Fibroblast of pulmonary artery (primary cell): ENCODE measurements at regions not wholly inside any gene's neighbourhood (a gene's known extent, or its start where the extent isn't known, plus 50 kb on each side); places are given as distances from the start of the nearest gene placed in this dataset.
"Not testable (repeated sequence)": the region's sequence is repeated elsewhere in the genome, so short reads cannot be mapped to it uniquely, and the experiment has no call there.

Experiments used
- DNase-seq: peaks from one replicate; pipeline ENCODE4 v3.0.0-alpha.2; 2010; ENCODE audit warnings: low read depth
- H3K4me3 ChIP-seq: replicated peaks from 2 replicates; pipeline ENCODE4 v1.5.1; 2011; ENCODE audit warnings: low read depth, mild to moderate bottlenecking, control low read depth, low read length, moderate library complexity
- TF ChIP-seq, protein P1 (sequence below): IDR thresholded peaks from 2 replicates; pipeline ENCODE4 v1.5.1; 2011; ENCODE audit warnings: mild to moderate bottlenecking, control low read depth, low read length, inconsistent platforms; ENCODE audit errors: missing control alignments

DNA sequence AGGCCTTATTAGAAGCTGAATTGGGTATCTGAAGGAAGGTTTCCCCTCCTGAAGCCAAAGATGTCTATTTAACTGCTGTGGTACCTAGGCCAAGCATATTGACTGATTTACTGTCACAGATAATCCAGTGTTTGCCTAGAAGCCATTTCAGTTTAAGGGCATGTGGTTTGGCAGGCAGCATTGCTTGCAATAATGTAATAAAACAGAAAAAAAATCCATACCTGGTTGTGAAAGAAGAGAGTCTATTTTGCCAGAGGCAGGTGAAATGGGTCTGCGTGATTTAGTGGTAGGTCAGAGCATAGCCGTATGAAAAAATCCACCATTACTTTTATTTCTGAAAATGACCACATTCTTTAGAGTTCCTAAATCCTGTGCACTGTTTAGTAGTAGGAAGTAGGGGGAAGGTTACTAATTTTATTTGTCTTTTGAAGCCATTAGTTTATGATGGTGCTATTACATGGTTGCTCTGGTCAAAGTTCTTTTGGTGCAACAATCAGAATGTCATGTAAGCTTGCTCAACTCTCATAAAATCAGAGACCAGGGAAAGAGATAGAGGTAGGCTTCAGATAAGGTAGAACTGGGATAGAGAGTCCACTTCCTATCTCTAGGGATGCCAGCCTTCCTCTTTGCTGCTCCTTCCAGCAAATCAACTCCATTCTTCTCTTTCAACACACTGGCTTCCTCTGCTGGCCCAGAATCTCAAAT, 343.4 kb downstream of the GPD2 start:
- no peak for DNase-seq
- H3K4me3 ChIP-seq: no peak overlapping the region
- TF ChIP-seq, protein P1, sequence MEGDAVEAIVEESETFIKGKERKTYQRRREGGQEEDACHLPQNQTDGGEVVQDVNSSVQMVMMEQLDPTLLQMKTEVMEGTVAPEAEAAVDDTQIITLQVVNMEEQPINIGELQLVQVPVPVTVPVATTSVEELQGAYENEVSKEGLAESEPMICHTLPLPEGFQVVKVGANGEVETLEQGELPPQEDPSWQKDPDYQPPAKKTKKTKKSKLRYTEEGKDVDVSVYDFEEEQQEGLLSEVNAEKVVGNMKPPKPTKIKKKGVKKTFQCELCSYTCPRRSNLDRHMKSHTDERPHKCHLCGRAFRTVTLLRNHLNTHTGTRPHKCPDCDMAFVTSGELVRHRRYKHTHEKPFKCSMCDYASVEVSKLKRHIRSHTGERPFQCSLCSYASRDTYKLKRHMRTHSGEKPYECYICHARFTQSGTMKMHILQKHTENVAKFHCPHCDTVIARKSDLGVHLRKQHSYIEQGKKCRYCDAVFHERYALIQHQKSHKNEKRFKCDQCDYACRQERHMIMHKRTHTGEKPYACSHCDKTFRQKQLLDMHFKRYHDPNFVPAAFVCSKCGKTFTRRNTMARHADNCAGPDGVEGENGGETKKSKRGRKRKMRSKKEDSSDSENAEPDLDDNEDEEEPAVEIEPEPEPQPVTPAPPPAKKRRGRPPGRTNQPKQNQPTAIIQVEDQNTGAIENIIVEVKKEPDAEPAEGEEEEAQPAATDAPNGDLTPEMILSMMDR: no peak

DNA sequence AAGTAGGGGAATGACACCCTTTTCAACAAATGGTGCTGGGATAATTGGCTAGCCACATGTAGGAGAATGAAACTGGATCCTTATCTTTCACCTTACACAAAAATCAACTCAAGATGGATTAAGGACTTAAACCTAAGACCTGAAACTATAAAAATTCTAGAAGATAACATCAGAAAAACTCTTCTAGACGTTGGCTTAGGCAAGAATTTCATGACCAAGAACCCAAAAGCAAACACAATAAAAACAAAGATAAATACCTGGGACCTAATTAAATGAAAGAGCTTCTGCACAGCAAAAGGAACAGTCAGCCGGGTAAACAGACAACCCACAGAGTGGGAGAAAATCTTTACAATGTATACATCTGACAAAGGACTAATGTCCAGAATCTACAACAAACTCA, 345.5 kb downstream of the GPD2 start:
- DNase-seq, H3K4me3 ChIP-seq: not testable (repeated sequence)

DNA sequence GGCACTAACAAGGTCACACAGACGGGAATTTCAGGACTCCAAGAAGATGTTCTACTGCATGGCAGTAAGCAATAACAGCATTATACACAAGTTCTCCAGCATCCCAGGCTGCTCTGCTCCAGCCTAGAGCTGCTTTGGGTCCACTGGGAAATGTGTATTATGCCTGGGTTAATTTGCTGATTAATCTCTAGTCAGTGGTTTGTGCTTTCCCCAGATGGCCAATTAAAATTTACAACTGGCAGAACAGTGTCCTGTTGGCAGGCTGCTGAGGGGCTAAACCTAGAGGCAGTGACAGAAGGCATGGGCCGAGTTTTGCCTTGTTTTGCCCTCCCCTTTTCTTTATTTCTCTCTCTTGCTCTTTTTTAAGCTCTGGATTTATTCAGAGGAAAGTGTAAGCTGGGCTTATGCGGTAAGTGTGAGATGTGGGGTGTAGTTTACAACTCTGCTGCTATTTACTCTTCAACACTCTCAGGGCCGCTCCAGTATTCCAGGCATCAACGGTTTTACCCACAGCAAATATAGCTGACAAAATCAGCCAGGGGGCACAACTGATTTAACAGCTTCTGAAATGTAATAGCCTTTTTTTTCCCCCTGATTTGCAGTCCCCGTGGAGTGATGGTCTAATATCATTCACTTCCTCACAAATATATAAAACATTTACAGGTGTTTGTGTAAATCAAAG, 348.0 kb downstream of the GPD2 start:
- H3K4me3 ChIP-seq: no peak overlapping the region
- DNase-seq: no peak
- TF ChIP-seq, protein P1: no peak

DNA sequence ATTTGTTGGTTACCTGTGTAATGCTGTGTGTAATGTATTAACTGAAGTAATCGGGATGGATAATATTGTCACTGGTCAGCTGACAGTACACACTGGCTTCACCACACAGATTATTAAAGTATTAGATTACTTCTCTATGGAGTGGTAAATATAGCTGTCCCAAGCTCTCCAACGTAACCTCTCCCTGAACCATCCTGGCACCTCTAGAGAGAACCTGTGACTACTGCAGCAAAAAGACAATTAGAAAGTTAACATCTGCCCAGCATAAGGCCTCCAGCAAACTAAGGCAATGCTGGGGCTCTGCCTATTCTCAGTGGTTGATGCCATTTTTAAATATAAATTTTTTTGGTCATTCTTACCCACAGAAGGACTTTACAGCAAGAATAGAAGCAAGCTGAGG, 351.3 kb downstream of the GPD2 start:
- H3K4me3 ChIP-seq: no peak overlapping the region
- TF ChIP-seq, protein P1: no peak
- DNase-seq: no peak

DNA sequence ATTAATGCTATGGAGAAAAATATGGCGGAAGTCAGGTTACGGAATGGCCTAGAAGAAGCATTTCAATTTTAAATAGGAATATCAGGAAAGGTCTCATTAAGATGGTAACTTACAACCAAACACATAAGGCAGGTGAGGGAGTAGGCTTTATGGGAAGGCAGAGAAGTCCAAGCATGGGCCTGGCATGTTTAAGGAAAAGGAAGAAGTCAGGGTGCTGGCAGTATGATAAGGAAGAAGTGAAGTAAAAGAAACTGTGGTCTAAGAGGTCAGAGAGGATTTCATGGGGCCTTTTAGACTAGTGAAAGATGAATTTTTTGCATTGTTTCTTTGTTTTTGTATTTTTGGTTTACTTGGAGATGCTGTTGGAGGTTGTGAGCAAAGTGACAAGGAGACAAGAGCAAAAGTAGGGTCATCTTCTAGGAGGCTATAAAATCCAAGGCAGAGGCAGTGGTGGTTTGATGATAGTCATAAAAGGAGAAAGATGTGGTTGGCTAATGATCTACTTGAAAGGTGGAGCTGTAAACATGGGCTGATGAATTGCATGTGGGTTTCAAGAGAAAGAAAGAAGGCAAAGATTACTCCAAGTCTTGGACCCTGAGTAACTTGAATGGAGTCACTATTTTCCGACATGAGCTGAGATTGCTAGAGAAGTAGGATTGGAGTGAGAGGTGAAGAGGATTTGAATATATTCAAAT, 354.3 kb downstream of the GPD2 start:
- DNase-seq: no peak
- H3K4me3 ChIP-seq: no peak overlapping the region
- TF ChIP-seq, protein P1: no peak

DNA sequence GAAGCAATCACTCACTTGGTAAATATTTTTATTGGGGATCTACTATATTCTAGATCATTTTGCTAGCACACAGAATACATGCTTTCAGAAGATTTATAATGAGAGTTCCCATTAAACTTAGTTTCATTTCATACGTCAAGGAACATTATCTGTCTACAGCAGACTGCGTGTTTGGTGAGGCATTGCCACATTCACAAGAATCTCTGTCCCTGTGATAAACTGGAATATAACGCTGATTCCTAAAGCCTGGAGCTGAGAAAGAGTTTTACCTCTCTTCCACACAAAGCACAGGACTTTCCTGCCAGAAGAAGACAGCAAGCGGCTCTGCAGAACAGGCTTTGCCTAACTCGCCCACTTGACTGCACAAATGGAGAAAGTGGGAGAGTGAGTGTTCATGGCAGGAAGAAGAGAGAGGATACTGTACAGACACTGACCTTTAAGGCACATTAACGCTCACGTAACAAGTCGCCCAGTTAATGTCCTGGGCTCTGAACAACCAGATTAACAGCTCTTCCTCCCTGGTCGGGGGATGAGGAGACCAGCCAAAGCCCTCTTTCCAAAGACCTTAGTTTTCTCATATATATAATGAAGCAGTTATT, 356.2 kb downstream of the GPD2 start:
- H3K4me3 ChIP-seq: no peak overlapping the region
- DNase-seq: no peak
- TF ChIP-seq, protein P1: no peak

DNA sequence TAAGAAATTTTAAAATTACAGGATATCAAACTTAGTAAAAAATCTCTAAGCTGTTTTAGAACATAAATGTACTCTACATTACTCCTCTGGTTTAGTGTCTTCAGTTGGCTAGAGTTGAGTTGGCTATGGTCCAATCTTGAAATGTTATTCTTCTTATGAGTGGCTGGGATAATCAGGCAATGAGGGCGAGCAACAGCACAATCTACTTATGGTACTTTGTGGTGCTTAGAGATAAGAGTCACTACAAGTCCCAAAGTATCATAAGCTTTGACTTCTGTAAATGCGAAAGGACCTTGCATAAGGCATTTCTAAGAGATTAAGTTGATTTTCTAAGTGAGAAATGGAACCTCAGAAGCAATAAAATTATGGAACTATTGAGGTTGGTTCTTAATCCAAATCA, 361.7 kb downstream of the GPD2 start:
- no peak for DNase-seq
- TF ChIP-seq, protein P1: no peak
- H3K4me3 ChIP-seq: no peak overlapping the region
